HEK293T (cell line): ENCODE measurements at regions not wholly inside any gene's neighbourhood (a gene's known extent, or its start where the extent isn't known, plus 50 kb on each side); places are given as distances from the start of the nearest gene placed in this dataset.

ENCODE experiments used
- BHLHE40 ChIP-seq: fragments of 450-650 bp; IDR thresholded peaks from 2 replicates; pipeline ENCODE4 v1.6.1; 2016; ENCODE audit warnings: mild to moderate bottlenecking, moderate library complexity, borderline replicate concordance
- FOXA1 ChIP-seq: fragments of 450-650 bp; IDR thresholded peaks from 2 replicates; pipeline ENCODE4 v1.6.1; 2016; ENCODE audit warnings: mild to moderate bottlenecking
- L3MBTL2 ChIP-seq: fragments of 450-650 bp; conservative IDR thresholded peaks from 2 replicates; pipeline ENCODE4 v1.6.1; 2016; ENCODE audit warnings: mild to moderate bottlenecking
- SUZ12 ChIP-seq: fragments of 450-650 bp; IDR thresholded peaks from 2 replicates; pipeline ENCODE4 v1.6.1; 2016; ENCODE audit warnings: mild to moderate bottlenecking

- TF ChIP-seq FOXA1 (no peak), BHLHE40 (no peak), L3MBTL2 (no peak), SUZ12 (no peak)
Observed at GRCh38 chr6:132969196-132969595, 154.8 kb downstream of the RPS12 start.
